ENCODE measurements at regions not wholly inside any gene's neighbourhood (a gene's known extent, or its start where the extent isn't known, plus 50 kb on each side); places are given as distances from the start of the nearest gene placed in this dataset.

DNA sequence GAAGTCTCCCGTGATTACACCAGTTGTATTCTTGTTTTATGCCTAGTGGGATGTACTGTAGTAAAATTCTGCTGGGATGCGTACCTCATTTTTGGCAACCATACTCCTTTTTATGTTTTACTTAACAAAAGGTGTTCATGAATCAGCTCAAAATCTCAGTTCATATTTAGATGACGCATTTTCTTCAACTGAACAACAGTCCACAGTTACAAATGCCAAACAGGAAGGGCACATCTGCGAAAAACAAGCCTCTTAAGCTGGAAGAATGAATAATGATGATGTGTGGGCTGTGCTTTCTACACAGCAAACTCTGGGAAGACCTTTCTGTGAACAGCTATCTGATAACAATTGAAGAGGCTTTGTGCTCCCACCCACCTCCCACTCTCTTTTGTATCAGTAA lies 68.4 kb upstream of the NRBF2 start:
- Histone ChIP-seq H2AK5ac (ENCODE audit: low read length) (no peak overlapping the region), H3K18ac (ENCODE audit: low read length) (no peak overlapping the region), H3K27ac (ENCODE audit: low read depth, low read length) (no peak overlapping the region), H3K9ac (ENCODE audit: low read length) (no peak overlapping the region), H2BK5ac (ENCODE audit: low read length) (no peak overlapping the region), H3K23ac (ENCODE audit: low read length) (no peak overlapping the region), H3K79me1 (ENCODE audit: low read length) (no peaks in the 10 kb centered on the region), H3K36me3 (ENCODE audit: control insufficient read depth, insufficient read depth, low read length) (no peaks in the 10 kb centered on the region), H3K27me3 (ENCODE audit: insufficient read depth, low read length, poor library complexity) (no peaks in the 10 kb centered on the region), H3K4me2 (ENCODE audit: low read length) (no peak overlapping the region), H2BK120ac (ENCODE audit: low read depth, low read length) (no peak overlapping the region), H3K4me1 (ENCODE audit: control insufficient read depth, low read depth, low read length) (no peaks in the 10 kb centered on the region), H2BK15ac (replicated peaks; ENCODE audit: low read depth) (no peak overlapping the region), H3K79me2 (ENCODE audit: control insufficient read depth, insufficient read depth, low read length) (no peaks in the 10 kb centered on the region), H3K4me3 (ENCODE audit: low read length) (no peak overlapping the region), H4K8ac (ENCODE audit: low read depth, low read length) (no peak overlapping the region), H4K5ac (ENCODE audit: low read length) (no peak overlapping the region), H3K4ac (ENCODE audit: low read depth, low read length) (no peak overlapping the region), H3K56ac (ENCODE audit: low read length) (no peak overlapping the region)
- peak; percentile 30 for DNase-seq
- no CpG with 5 or more reads among the region's 4 CpGs for WGBS (ENCODE audit: extremely low coverage, insufficient coverage, low lambda C conversion rate)

DNA sequence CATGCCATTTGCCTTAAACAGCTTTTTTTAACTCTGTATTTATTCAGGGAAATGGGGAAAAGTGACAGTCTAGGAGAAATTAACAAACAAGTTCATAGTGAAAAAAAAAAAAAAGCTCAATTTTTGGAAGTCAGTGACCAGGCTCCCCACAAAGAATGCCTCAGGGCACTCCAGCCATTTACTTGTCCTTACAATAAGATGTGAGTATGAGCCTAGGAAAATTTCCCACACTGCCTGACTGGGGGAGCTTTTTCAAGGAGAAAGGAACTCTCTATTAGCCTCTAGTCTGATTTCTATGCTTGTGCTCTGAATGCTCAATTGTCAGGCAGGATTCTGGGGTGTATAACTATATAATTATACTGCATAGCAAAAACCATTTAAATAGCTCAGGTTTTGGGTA lies 74.9 kb upstream of the NRBF2 start:
- Histone ChIP-seq H2BK120ac (ENCODE audit: low read depth, low read length) (no peak overlapping the region), H2BK15ac (replicated peaks; ENCODE audit: low read depth) (no peak overlapping the region), H3K56ac (ENCODE audit: low read length) (no peak overlapping the region), H3K79me1 (ENCODE audit: low read length) (no peaks in the 10 kb centered on the region), H3K27ac (ENCODE audit: low read depth, low read length) (no peak overlapping the region), H4K8ac (ENCODE audit: low read depth, low read length) (no peak overlapping the region), H4K5ac (ENCODE audit: low read length) (no peak overlapping the region), H3K9ac (ENCODE audit: low read length) (no peak overlapping the region), H3K36me3 (ENCODE audit: control insufficient read depth, insufficient read depth, low read length) (no peaks in the 10 kb centered on the region), H3K4ac (ENCODE audit: low read depth, low read length) (no peak overlapping the region), H2BK5ac (ENCODE audit: low read length) (no peak overlapping the region), H3K4me2 (ENCODE audit: low read length) (no peak overlapping the region), H3K27me3 (ENCODE audit: insufficient read depth, low read length, poor library complexity) (no peaks in the 10 kb centered on the region), H3K23ac (ENCODE audit: low read length) (no peak overlapping the region), H3K18ac (ENCODE audit: low read length) (no peak overlapping the region), H3K4me3 (ENCODE audit: low read length) (no peak overlapping the region), H3K4me1 (ENCODE audit: control insufficient read depth, low read depth, low read length) (no peaks in the 10 kb centered on the region), H3K79me2 (ENCODE audit: control insufficient read depth, insufficient read depth, low read length) (no peaks in the 10 kb centered on the region), H2AK5ac (ENCODE audit: low read length) (no peak overlapping the region)
- DNase-seq: peak; percentile 22

DNA sequence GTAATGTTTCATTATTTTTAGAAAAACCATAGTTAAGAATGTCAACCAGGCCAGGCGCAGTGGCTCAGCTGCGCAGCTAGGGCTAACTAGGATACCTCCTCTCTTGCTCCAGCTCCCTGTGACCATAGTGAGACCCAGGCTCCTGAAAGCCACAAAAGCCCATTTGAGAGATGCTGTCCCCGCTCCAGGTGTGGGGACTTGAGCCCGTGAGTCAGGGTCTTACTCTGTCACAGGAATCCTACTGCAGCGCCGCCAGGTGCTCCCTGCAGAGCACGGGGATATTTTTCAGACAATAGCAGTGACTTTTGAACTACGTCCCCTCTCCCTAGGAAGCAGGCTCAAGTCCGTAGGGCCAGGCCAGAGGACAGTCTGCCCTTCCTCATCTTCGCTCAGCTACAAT lies 75.6 kb upstream of the NRBF2 start:
- Histone ChIP-seq H3K4me2 (ENCODE audit: low read length) (no peak overlapping the region), H3K4ac (ENCODE audit: low read depth, low read length) (no peak overlapping the region), H4K5ac (ENCODE audit: low read length) (no peak overlapping the region), H2BK120ac (ENCODE audit: low read depth, low read length) (no peak overlapping the region), H3K79me1 (ENCODE audit: low read length) (no peaks in the 10 kb centered on the region), H4K8ac (ENCODE audit: low read depth, low read length) (no peak overlapping the region), H3K18ac (ENCODE audit: low read length) (peak overlapping the region; percentile 56), H3K36me3 (ENCODE audit: control insufficient read depth, insufficient read depth, low read length) (no peaks in the 10 kb centered on the region), H2BK15ac (replicated peaks; ENCODE audit: low read depth) (no peak overlapping the region), H3K9ac (ENCODE audit: low read length) (no peak overlapping the region), H3K27me3 (ENCODE audit: insufficient read depth, low read length, poor library complexity) (no peaks in the 10 kb centered on the region), H3K56ac (ENCODE audit: low read length) (no peak overlapping the region), H2AK5ac (ENCODE audit: low read length) (no peak overlapping the region), H3K23ac (ENCODE audit: low read length) (no peak overlapping the region), H3K4me3 (ENCODE audit: low read length) (no peak overlapping the region), H2BK5ac (ENCODE audit: low read length) (no peak overlapping the region), H3K4me1 (ENCODE audit: control insufficient read depth, low read depth, low read length) (no peaks in the 10 kb centered on the region), H3K27ac (ENCODE audit: low read depth, low read length) (no peak overlapping the region), H3K79me2 (ENCODE audit: control insufficient read depth, insufficient read depth, low read length) (no peaks in the 10 kb centered on the region)
- no CpG with 5 or more reads among the region's 10 CpGs for WGBS (ENCODE audit: extremely low coverage, insufficient coverage, low lambda C conversion rate)
- peak; percentile 41 for DNase-seq

DNA sequence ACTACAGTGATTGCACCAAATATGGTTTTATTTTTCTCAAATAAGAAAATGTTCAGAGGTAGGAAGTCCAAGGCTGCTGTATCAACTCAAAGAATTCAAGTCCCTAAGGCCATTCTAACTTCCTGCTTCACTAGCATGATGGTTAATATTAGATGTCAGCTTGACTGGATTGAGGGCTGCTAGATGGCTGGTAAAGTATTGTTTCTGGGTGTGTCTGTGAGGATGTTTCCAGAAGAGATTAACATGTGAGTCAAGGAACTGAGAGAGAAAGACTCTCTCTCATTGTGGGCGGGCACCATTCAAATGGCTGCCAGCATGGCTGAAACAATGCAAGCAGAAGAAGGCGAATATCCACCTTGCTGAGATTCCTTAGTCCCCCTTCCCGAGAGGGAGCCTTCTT lies 77.4 kb upstream of the NRBF2 start:
- Histone ChIP-seq H3K27me3 (ENCODE audit: insufficient read depth, low read length, poor library complexity) (no peaks in the 10 kb centered on the region), H2AK5ac (ENCODE audit: low read length) (no peak overlapping the region), H3K4ac (ENCODE audit: low read depth, low read length) (no peak overlapping the region), H3K56ac (ENCODE audit: low read length) (no peak overlapping the region), H3K4me1 (ENCODE audit: control insufficient read depth, low read depth, low read length) (no peaks in the 10 kb centered on the region), H3K4me2 (ENCODE audit: low read length) (no peak overlapping the region), H3K27ac (ENCODE audit: low read depth, low read length) (no peak overlapping the region), H2BK5ac (ENCODE audit: low read length) (no peak overlapping the region), H2BK15ac (replicated peaks; ENCODE audit: low read depth) (no peak overlapping the region), H4K5ac (ENCODE audit: low read length) (no peak overlapping the region), H3K4me3 (ENCODE audit: low read length) (no peak overlapping the region), H4K8ac (ENCODE audit: low read depth, low read length) (no peak overlapping the region), H3K36me3 (ENCODE audit: control insufficient read depth, insufficient read depth, low read length) (no peaks in the 10 kb centered on the region), H3K23ac (ENCODE audit: low read length) (no peak overlapping the region), H3K9ac (ENCODE audit: low read length) (no peak overlapping the region), H3K79me1 (ENCODE audit: low read length) (no peaks in the 10 kb centered on the region), H2BK120ac (ENCODE audit: low read depth, low read length) (no peak overlapping the region), H3K79me2 (ENCODE audit: control insufficient read depth, insufficient read depth, low read length) (no peaks in the 10 kb centered on the region), H3K18ac (ENCODE audit: low read length) (no peak overlapping the region)
- DNase-seq: no peak
- WGBS (ENCODE audit: extremely low coverage, insufficient coverage, low lambda C conversion rate): no CpG with 5 or more reads among the region's 3 CpGs

DNA sequence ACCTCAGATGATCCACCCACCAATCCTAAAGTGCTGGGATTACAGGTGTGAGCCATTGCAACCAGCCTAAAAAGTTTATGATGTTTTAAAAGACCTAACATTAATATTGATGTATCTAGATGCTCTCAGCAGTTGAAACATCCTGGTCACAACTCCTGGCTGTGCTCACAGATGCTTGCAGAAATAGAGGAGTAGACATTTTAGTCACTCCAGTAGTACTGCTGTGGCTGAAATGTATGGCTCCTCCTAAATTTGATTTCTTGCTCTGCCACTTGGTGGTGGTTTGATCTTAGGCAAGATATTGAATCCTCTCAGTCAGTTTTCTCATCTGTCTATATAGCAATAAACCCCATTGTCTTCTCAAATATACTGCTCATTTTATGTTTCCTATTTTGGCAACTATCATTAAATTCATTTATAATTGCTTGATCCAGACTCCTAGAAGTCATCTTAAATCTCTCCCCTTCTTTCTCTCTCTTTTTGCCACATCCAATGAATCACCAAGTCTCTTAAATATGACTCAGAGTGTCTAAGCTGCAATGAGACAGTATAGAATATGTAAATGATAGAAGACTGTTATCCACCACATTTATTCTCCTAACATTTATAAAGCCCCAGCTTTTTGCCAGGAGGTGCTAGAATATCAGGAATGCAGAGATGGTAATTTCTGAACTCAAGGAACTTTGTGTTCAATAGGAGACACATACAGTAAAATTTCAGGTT lies 78.1 kb upstream of the NRBF2 start:
- H3K4ac ChIP-seq (ENCODE audit: low read depth, low read length): no peak overlapping the region
- no peak overlapping the region for H3K27ac ChIP-seq (ENCODE audit: low read depth, low read length)
- H3K4me3 ChIP-seq (ENCODE audit: low read length): no peak overlapping the region
- no peak overlapping the region for H4K8ac ChIP-seq (ENCODE audit: low read depth, low read length)
- H3K36me3 ChIP-seq (ENCODE audit: control insufficient read depth, insufficient read depth, low read length): no peaks in the 10 kb centered on the region
- no peak overlapping the region for H2AK5ac ChIP-seq (ENCODE audit: low read length)
- H2BK120ac ChIP-seq (ENCODE audit: low read depth, low read length): no peak overlapping the region
- no peak for DNase-seq
- no peak overlapping the region for H3K9ac ChIP-seq (ENCODE audit: low read length)
- no peaks in the 10 kb centered on the region for H3K79me2 ChIP-seq (ENCODE audit: control insufficient read depth, insufficient read depth, low read length)
- H3K56ac ChIP-seq (ENCODE audit: low read length): no peak overlapping the region
- H3K4me2 ChIP-seq (ENCODE audit: low read length): no peak overlapping the region
- no peak overlapping the region for H4K5ac ChIP-seq (ENCODE audit: low read length)
- H2BK5ac ChIP-seq (ENCODE audit: low read length): no peak overlapping the region
- H3K27me3 ChIP-seq (ENCODE audit: insufficient read depth, low read length, poor library complexity): no peaks in the 10 kb centered on the region
- no peak overlapping the region for H2BK15ac ChIP-seq (replicated peaks; ENCODE audit: low read depth)
- H3K4me1 ChIP-seq (ENCODE audit: control insufficient read depth, low read depth, low read length): no peaks in the 10 kb centered on the region
- H3K23ac ChIP-seq (ENCODE audit: low read length): no peak overlapping the region
- no peaks in the 10 kb centered on the region for H3K79me1 ChIP-seq (ENCODE audit: low read length)
- H3K18ac ChIP-seq (ENCODE audit: low read length): no peak overlapping the region

DNA sequence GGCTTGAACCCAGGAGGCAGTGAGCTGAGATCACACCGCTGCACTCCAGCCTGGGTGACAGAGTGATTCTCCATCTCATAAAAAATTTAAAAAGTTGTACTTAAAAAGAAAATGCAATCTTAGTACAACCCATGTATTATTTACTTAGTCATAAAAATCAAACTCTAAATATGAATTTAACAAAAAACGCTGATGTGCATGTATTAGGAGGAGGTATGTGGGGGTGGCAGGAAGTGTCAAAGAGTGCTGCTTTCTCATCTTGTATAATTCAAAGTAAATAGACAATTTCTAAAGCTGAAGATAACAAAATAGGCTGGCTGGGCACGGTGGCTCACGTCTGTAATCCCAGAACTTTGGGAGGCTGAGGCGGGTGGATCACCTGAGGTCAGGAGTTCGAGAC lies 81.0 kb upstream of the NRBF2 start:
- no peaks in the 10 kb centered on the region for H3K79me2 ChIP-seq (ENCODE audit: control insufficient read depth, insufficient read depth, low read length)
- no peak overlapping the region for H3K4me3 ChIP-seq (ENCODE audit: low read length)
- no peak overlapping the region for H4K5ac ChIP-seq (ENCODE audit: low read length)
- no peak overlapping the region for H2AK5ac ChIP-seq (ENCODE audit: low read length)
- H3K4ac ChIP-seq (ENCODE audit: low read depth, low read length): no peak overlapping the region
- no peaks in the 10 kb centered on the region for H3K4me1 ChIP-seq (ENCODE audit: control insufficient read depth, low read depth, low read length)
- no peak overlapping the region for H3K27ac ChIP-seq (ENCODE audit: low read depth, low read length)
- no peak overlapping the region for H2BK15ac ChIP-seq (replicated peaks; ENCODE audit: low read depth)
- no peaks in the 10 kb centered on the region for H3K27me3 ChIP-seq (ENCODE audit: insufficient read depth, low read length, poor library complexity)
- WGBS (ENCODE audit: extremely low coverage, insufficient coverage, low lambda C conversion rate): no CpG with 5 or more reads among the region's 6 CpGs
- no peak overlapping the region for H3K56ac ChIP-seq (ENCODE audit: low read length)
- no peaks in the 10 kb centered on the region for H3K79me1 ChIP-seq (ENCODE audit: low read length)
- no peak for DNase-seq
- no peaks in the 10 kb centered on the region for H3K36me3 ChIP-seq (ENCODE audit: control insufficient read depth, insufficient read depth, low read length)
- H2BK5ac ChIP-seq (ENCODE audit: low read length): no peak overlapping the region
- no peak overlapping the region for H3K4me2 ChIP-seq (ENCODE audit: low read length)
- no peak overlapping the region for H3K18ac ChIP-seq (ENCODE audit: low read length)
- H3K23ac ChIP-seq (ENCODE audit: low read length): no peak overlapping the region
- H4K8ac ChIP-seq (ENCODE audit: low read depth, low read length): no peak overlapping the region
- no peak overlapping the region for H3K9ac ChIP-seq (ENCODE audit: low read length)
- no peak overlapping the region for H2BK120ac ChIP-seq (ENCODE audit: low read depth, low read length)
